ENCODE measurements at regions not wholly inside any gene's neighbourhood (a gene's known extent, or its start where the extent isn't known, plus 50 kb on each side); places are given as distances from the start of the nearest gene placed in this dataset.

DNA sequence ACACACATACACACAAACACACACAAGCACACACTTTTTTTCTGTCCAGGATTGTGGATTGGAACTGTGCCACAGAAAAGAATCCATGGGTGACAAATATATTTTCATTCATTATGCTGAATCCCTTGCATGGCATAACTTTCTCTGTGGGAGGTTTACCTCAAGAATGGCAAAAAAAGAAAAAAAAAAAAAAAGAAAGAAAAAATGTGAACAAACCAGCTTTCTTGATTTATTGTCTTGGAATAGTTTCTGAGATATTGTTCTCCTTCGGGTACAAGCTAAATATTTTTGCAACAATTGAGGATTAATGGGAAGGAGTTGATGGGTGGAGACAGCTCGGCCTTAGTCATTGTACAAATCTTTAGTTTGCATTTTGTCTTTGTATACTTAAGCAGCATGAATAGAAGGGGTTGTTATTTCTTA, 153.1 kb downstream of the GMNC start:
- Histone ChIP-seq H3K36me3 (ENCODE audit: control insufficient read depth, insufficient read depth, low read length) (no peaks in the 10 kb centered on the region), H3K9me3 (ENCODE audit: control insufficient read depth, low read length) (no peaks in the 10 kb centered on the region), H2AFZ (no peak overlapping the region), H3K4me2 (ENCODE audit: low read length) (no peak overlapping the region), H3K79me2 (no peaks in the 10 kb centered on the region), H3K27me3 (ENCODE audit: control insufficient read depth, insufficient read depth, low read length) (no peaks in the 10 kb centered on the region), H3K27ac (no peak overlapping the region), H3K9ac (no peak overlapping the region), H3K4me3 (ENCODE audit: low read depth, low read length) (no peak overlapping the region), H3K4me1 (no peaks in the 10 kb centered on the region)
- TF ChIP-seq CTCF (IDR thresholded peaks at IDR 0.05): no peak
